Colonic mucosa (tissue), 4 donors: ENCODE measurements at regions not wholly inside any gene's neighbourhood (a gene's known extent, or its start where the extent isn't known, plus 50 kb on each side); places are given as distances from the start of the nearest gene placed in this dataset.

ENCODE experiments used
- DNase-seq: peaks from one replicate; pipeline ENCODE4 v3.0.0-alpha.2; 2020
- H3K27ac ChIP-seq: fragments of 200-600 bp; one replicate; pipeline ENCODE4 v1.8.0; 2021
- H3K27me3 ChIP-seq: fragments of 200-600 bp; one replicate; pipeline ENCODE4 v1.8.0; 2021
- H3K36me3 ChIP-seq: fragments of 200-600 bp; one replicate; pipeline ENCODE4 v1.8.0; 2021
- H3K4me1 ChIP-seq: fragments of 200-600 bp; one replicate; pipeline ENCODE4 v1.8.0; 2021; ENCODE audit warnings: mild to moderate bottlenecking
- H3K4me3 ChIP-seq: fragments of 200-600 bp; one replicate; pipeline ENCODE4 v1.8.0; 2021
- H3K9ac ChIP-seq, 2 donors: one replicate each; pipeline ENCODE4 v1.7.0; 2013; ENCODE audit warnings: control low read depth in 2 of 2, low read depth in 2 of 2, low read length in 2 of 2
- H3K9me3 ChIP-seq: fragments of 200-600 bp; one replicate; pipeline ENCODE4 v1.8.0; 2021
- intact Hi-C: fragments of 100-400 bp; cut with DNase I; formaldehyde crosslinking; loops from one replicate; pipeline ENCODE4 v1.14.1; 2022
- TF ChIP-seq, protein P1 (sequence below): fragments of 200-600 bp; IDR thresholded peaks from one replicate; pipeline ENCODE4 v1.8.0; 2022; ENCODE audit warnings: antibody characterized with exemption, mild to moderate bottlenecking
- donor health status: healthy.
- donor health status: DM: no; HTN: no; CAD: no.
- donor health status: DM: no; HTN: no; CAD: no.

- Histone ChIP-seq H3K36me3 (no peaks in the 10 kb centered on the region), H3K4me1 (no peaks in the 10 kb centered on the region), H3K4me3 (no peak overlapping the region), H3K9ac (no peak overlapping the region), H3K27ac (no peak overlapping the region), H3K9me3 (no peaks in the 10 kb centered on the region), H3K27me3 (no peaks in the 10 kb centered on the region)
- TF ChIP-seq, protein P1, sequence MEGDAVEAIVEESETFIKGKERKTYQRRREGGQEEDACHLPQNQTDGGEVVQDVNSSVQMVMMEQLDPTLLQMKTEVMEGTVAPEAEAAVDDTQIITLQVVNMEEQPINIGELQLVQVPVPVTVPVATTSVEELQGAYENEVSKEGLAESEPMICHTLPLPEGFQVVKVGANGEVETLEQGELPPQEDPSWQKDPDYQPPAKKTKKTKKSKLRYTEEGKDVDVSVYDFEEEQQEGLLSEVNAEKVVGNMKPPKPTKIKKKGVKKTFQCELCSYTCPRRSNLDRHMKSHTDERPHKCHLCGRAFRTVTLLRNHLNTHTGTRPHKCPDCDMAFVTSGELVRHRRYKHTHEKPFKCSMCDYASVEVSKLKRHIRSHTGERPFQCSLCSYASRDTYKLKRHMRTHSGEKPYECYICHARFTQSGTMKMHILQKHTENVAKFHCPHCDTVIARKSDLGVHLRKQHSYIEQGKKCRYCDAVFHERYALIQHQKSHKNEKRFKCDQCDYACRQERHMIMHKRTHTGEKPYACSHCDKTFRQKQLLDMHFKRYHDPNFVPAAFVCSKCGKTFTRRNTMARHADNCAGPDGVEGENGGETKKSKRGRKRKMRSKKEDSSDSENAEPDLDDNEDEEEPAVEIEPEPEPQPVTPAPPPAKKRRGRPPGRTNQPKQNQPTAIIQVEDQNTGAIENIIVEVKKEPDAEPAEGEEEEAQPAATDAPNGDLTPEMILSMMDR = no peak
- no peak for DNase-seq
- intact Hi-C loops = no loop called here
These were observed 889.1 kb upstream of the ZEB2 start for GRCh38 chr2:145408980-145409379.

DNA sequence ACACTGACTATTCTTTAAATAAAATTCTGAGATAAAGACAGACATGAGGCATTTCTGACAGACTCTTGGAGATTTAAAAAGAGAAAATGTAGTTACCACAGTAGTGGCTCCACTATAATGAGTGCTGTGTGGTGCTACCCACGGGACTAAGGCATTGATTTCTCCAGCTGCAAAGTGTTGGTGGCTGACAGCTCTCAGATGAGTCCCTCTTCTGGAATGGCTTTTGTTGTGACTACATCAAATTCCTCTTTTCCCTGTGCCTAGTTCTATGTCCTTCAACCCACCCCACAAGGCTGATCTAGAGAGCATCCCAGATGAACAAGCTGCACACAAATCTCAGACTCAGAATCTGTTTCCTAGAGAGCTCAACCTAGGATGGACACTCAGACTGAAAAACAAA is 884.8 kb upstream of the ZEB2 start:
- no peaks in the 10 kb centered on the region for H3K36me3 ChIP-seq
- H3K27me3 ChIP-seq = no peaks in the 10 kb centered on the region
- H3K4me1 ChIP-seq = no peaks in the 10 kb centered on the region
- TF ChIP-seq, protein P1 = no peak
- H3K4me3 ChIP-seq = no peak overlapping the region
- intact Hi-C loops = no loop called here
- no peaks in the 10 kb centered on the region for H3K9me3 ChIP-seq
- no peak overlapping the region for H3K27ac ChIP-seq
- no peak overlapping the region for H3K9ac ChIP-seq
- no peak for DNase-seq

DNA sequence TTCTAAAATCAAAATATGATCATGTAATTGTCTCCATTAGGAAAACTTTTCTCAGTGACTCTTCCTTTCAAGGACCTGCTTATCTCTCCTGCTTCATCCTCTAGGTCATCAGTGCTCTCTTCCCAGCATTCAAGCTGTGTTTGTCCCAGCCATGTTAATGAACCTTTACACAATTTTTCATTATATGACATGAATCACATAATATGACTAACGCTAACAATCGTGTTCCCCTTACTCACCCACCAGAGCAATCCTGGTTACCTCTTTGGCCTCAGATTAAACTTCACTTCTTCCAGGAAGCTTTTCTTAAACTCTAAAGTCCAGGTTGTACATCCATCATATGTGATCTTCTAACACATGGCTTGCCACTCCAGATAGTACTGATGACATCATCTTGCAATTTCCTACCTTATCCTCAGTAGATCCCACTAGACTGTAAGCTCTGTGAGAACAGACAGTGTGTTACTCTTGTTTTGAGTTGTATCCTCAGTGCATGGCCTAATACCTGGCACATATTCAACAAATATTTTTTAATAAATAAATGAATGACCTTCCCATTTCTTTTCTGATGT is 882.9 kb upstream of the ZEB2 start:
- H3K9me3 ChIP-seq = no peaks in the 10 kb centered on the region
- no peak for DNase-seq
- no peaks in the 10 kb centered on the region for H3K36me3 ChIP-seq
- no peaks in the 10 kb centered on the region for H3K4me1 ChIP-seq
- TF ChIP-seq, protein P1 = no peak
- intact Hi-C loops = no loop called here
- H3K27ac ChIP-seq = no peak overlapping the region
- no peak overlapping the region for H3K9ac ChIP-seq
- no peaks in the 10 kb centered on the region for H3K27me3 ChIP-seq
- no peak overlapping the region for H3K4me3 ChIP-seq

GRCh38 chr2:145399131-145399530 is 879.2 kb upstream of the ZEB2 start:
- DNase-seq = no peak
- no peaks in the 10 kb centered on the region for H3K4me1 ChIP-seq
- no peaks in the 10 kb centered on the region for H3K9me3 ChIP-seq
- no peak overlapping the region for H3K4me3 ChIP-seq
- H3K27ac ChIP-seq = no peak overlapping the region
- no peak overlapping the region for H3K9ac ChIP-seq
- no peaks in the 10 kb centered on the region for H3K27me3 ChIP-seq
- TF ChIP-seq, protein P1 = no peak
- H3K36me3 ChIP-seq = no peaks in the 10 kb centered on the region
- intact Hi-C loops = no loop called here

DNA sequence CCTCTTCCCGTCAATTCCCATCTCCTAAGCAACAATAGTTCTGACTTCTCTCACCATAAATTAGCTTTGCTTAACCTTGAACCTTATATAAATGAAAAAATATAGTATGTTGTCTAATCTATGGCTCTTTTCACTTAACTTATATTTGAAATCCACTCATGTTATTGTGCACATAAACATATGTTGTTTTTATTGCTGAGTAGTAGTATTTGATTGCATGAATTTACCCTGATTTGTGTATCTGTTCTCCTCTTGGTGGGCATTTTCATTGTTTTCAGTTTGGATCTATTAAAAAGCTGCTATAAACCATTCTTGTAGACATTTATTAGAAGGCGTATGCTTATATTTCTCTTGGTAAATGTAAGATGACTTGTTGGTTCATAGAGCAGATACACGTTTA is 874.3 kb upstream of the ZEB2 start:
- H3K4me3 ChIP-seq = no peak overlapping the region
- intact Hi-C loops = no loop called here
- H3K27me3 ChIP-seq = no peaks in the 10 kb centered on the region
- no peak overlapping the region for H3K27ac ChIP-seq
- TF ChIP-seq, protein P1 = no peak
- H3K9me3 ChIP-seq = no peaks in the 10 kb centered on the region
- no peak for DNase-seq
- no peaks in the 10 kb centered on the region for H3K36me3 ChIP-seq
- H3K9ac ChIP-seq = no peak overlapping the region
- H3K4me1 ChIP-seq = no peaks in the 10 kb centered on the region
